ENCODE measurements at regions not wholly inside any gene's neighbourhood (a gene's known extent, or its start where the extent isn't known, plus 50 kb on each side); places are given as distances from the start of the nearest gene placed in this dataset.

GRCh38 chr11:11743216-11743615 lies 98.6 kb upstream of the USP47 start:
- Histone ChIP-seq H3K4me1 (ENCODE audit: control insufficient read depth in 2 of 2, insufficient read depth in 2 of 2, low read length in 1 of 2) (no peaks in the 10 kb centered on the region), H3K27ac (ENCODE audit: low read depth in 2 of 2, low read length in 1 of 2) (no peak overlapping the region), H3K4me3 (ENCODE audit: low read depth in 1 of 2, low read length in 2 of 2) (no peak overlapping the region), H3K9me3 (ENCODE audit: control insufficient read depth in 2 of 2, insufficient read depth in 1 of 2, low read depth in 1 of 2, low read length in 1 of 2) (no peaks in the 10 kb centered on the region), H3K27me3 (ENCODE audit: control insufficient read depth in 1 of 2, insufficient read depth in 2 of 2, low read length in 2 of 2) (no peaks in the 10 kb centered on the region), H3K36me3 (ENCODE audit: control insufficient read depth in 2 of 2, insufficient read depth in 2 of 2, low read length in 1 of 2) (no peaks in the 10 kb centered on the region)
- 96% methylated on average over 3 of the region's 3 CpGs for WGBS, 2 donors

- Histone ChIP-seq H3K27me3 (ENCODE audit: control insufficient read depth in 1 of 2, insufficient read depth in 2 of 2, low read length in 2 of 2) (no peaks in the 10 kb centered on the region), H3K9me3 (ENCODE audit: control insufficient read depth in 2 of 2, insufficient read depth in 1 of 2, low read depth in 1 of 2, low read length in 1 of 2) (no peaks in the 10 kb centered on the region), H3K36me3 (ENCODE audit: control insufficient read depth in 2 of 2, insufficient read depth in 2 of 2, low read length in 1 of 2) (no peaks in the 10 kb centered on the region), H3K4me3 (ENCODE audit: low read depth in 1 of 2, low read length in 2 of 2) (no peak overlapping the region), H3K27ac (ENCODE audit: low read depth in 2 of 2, low read length in 1 of 2) (no peak overlapping the region), H3K4me1 (ENCODE audit: control insufficient read depth in 2 of 2, insufficient read depth in 2 of 2, low read length in 1 of 2) (no peaks in the 10 kb centered on the region)
- 91 to 95% methylated on average over 5 of the region's 5 CpGs for WGBS, 2 donors
These were observed 99.3 kb upstream of the USP47 start for GRCh38 chr11:11742486-11742885.

- H3K9me3 ChIP-seq (ENCODE audit: control insufficient read depth in 2 of 2, insufficient read depth in 1 of 2, low read depth in 1 of 2, low read length in 1 of 2) = no peaks in the 10 kb centered on the region
- WGBS, 2 donors = 53 to 63% methylated on average over 1 of the region's 1 CpG
- H3K27me3 ChIP-seq (ENCODE audit: control insufficient read depth in 1 of 2, insufficient read depth in 2 of 2, low read length in 2 of 2) = no peaks in the 10 kb centered on the region
- no peaks in the 10 kb centered on the region for H3K4me1 ChIP-seq (ENCODE audit: control insufficient read depth in 2 of 2, insufficient read depth in 2 of 2, low read length in 1 of 2)
- H3K27ac ChIP-seq (ENCODE audit: low read depth in 2 of 2, low read length in 1 of 2) = no peak overlapping the region
- no peaks in the 10 kb centered on the region for H3K36me3 ChIP-seq (ENCODE audit: control insufficient read depth in 2 of 2, insufficient read depth in 2 of 2, low read length in 1 of 2)
- no peak overlapping the region for H3K4me3 ChIP-seq (ENCODE audit: low read depth in 1 of 2, low read length in 2 of 2)
These were observed 100.9 kb upstream of the USP47 start for GRCh38 chr11:11740836-11741235.

DNA sequence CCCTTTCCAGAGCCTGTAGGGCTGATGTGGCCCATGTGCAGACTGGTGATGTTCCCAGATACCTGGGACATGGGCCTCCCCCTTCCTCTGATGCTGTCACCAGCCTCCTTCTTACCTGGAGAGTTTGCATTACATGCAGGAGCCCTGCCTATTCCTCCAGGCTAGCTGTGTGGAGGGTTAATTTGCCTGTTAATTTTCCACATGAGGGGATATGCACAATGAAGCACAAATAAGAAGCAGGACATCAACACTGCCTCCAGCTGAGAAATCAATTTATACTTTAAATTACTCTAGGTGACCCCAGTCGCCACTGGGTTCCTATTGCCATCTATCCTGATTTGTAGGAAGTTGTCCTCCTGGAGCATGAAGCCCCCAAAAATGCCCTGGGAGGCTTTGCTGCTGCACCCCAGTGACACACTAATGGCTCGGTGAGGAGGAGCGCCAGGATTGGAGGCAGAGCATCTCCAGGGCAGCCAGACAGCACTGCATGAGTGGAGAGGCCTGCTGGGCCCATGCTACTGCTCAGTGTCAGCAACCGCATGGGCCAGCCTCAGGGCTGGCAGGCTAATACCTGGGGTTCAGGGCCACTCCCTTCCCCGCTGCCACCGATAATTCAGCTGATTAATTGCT lies 101.6 kb upstream of the USP47 start:
- no peak overlapping the region for H3K4me3 ChIP-seq (ENCODE audit: low read depth in 1 of 2, low read length in 2 of 2)
- 66 to 77% methylated on average over 6 of the region's 6 CpGs for WGBS, 2 donors
- no peak overlapping the region for H3K27ac ChIP-seq (ENCODE audit: low read depth in 2 of 2, low read length in 1 of 2)
- H3K9me3 ChIP-seq (ENCODE audit: control insufficient read depth in 2 of 2, insufficient read depth in 1 of 2, low read depth in 1 of 2, low read length in 1 of 2) = no peaks in the 10 kb centered on the region
- H3K27me3 ChIP-seq (ENCODE audit: control insufficient read depth in 1 of 2, insufficient read depth in 2 of 2, low read length in 2 of 2) = no peaks in the 10 kb centered on the region
- H3K4me1 ChIP-seq (ENCODE audit: control insufficient read depth in 2 of 2, insufficient read depth in 2 of 2, low read length in 1 of 2) = no peaks in the 10 kb centered on the region
- H3K36me3 ChIP-seq (ENCODE audit: control insufficient read depth in 2 of 2, insufficient read depth in 2 of 2, low read length in 1 of 2) = no peaks in the 10 kb centered on the region

GRCh38 chr11:11738370-11738769 lies 103.4 kb upstream of the USP47 start:
- Histone ChIP-seq H3K27ac (ENCODE audit: low read depth in 2 of 2, low read length in 1 of 2) (no peak overlapping the region), H3K27me3 (ENCODE audit: control insufficient read depth in 1 of 2, insufficient read depth in 2 of 2, low read length in 2 of 2) (no peaks in the 10 kb centered on the region), H3K4me1 (ENCODE audit: control insufficient read depth in 2 of 2, insufficient read depth in 2 of 2, low read length in 1 of 2) (no peaks in the 10 kb centered on the region), H3K4me3 (ENCODE audit: low read depth in 1 of 2, low read length in 2 of 2) (no peak overlapping the region), H3K9me3 (ENCODE audit: control insufficient read depth in 2 of 2, insufficient read depth in 1 of 2, low read depth in 1 of 2, low read length in 1 of 2) (no peaks in the 10 kb centered on the region), H3K36me3 (ENCODE audit: control insufficient read depth in 2 of 2, insufficient read depth in 2 of 2, low read length in 1 of 2) (no peaks in the 10 kb centered on the region)
- WGBS, 2 donors = 86 to 97% methylated on average over 2 of the region's 2 CpGs

GRCh38 chr11:11735586-11735985 lies 106.2 kb upstream of the USP47 start:
- WGBS, 2 donors = 78 to 81% methylated on average over 5 of the region's 5 CpGs
- Histone ChIP-seq H3K4me1 (ENCODE audit: control insufficient read depth in 2 of 2, insufficient read depth in 2 of 2, low read length in 1 of 2) (peaks cover 0 to 2% of the 10 kb centered on the region in 2 donors), H3K27ac (ENCODE audit: low read depth in 2 of 2, low read length in 1 of 2) (no peak overlapping the region), H3K27me3 (ENCODE audit: control insufficient read depth in 1 of 2, insufficient read depth in 2 of 2, low read length in 2 of 2) (no peaks in the 10 kb centered on the region), H3K36me3 (ENCODE audit: control insufficient read depth in 2 of 2, insufficient read depth in 2 of 2, low read length in 1 of 2) (no peaks in the 10 kb centered on the region), H3K4me3 (ENCODE audit: low read depth in 1 of 2, low read length in 2 of 2) (no peak overlapping the region), H3K9me3 (ENCODE audit: control insufficient read depth in 2 of 2, insufficient read depth in 1 of 2, low read depth in 1 of 2, low read length in 1 of 2) (no peaks in the 10 kb centered on the region)

- Histone ChIP-seq H3K27ac (ENCODE audit: low read depth in 2 of 2, low read length in 1 of 2) (no peak overlapping the region), H3K4me1 (ENCODE audit: control insufficient read depth in 2 of 2, insufficient read depth in 2 of 2, low read length in 1 of 2) (peaks cover 0 to 2% of the 10 kb centered on the region in 2 donors), H3K9me3 (ENCODE audit: control insufficient read depth in 2 of 2, insufficient read depth in 1 of 2, low read depth in 1 of 2, low read length in 1 of 2) (no peaks in the 10 kb centered on the region), H3K27me3 (ENCODE audit: control insufficient read depth in 1 of 2, insufficient read depth in 2 of 2, low read length in 2 of 2) (no peaks in the 10 kb centered on the region), H3K4me3 (ENCODE audit: low read depth in 1 of 2, low read length in 2 of 2) (no peak overlapping the region), H3K36me3 (ENCODE audit: control insufficient read depth in 2 of 2, insufficient read depth in 2 of 2, low read length in 1 of 2) (no peaks in the 10 kb centered on the region)
- 85 to 88% methylated on average over 8 of the region's 8 CpGs for WGBS, 2 donors
These were observed 108.5 kb upstream of the USP47 start for GRCh38 chr11:11733246-11733747.

- 92 to 94% methylated on average over 3 of the region's 3 CpGs for WGBS, 2 donors
- no peaks in the 10 kb centered on the region for H3K27me3 ChIP-seq (ENCODE audit: control insufficient read depth in 1 of 2, insufficient read depth in 2 of 2, low read length in 2 of 2)
- no peak overlapping the region for H3K4me3 ChIP-seq (ENCODE audit: low read depth in 1 of 2, low read length in 2 of 2)
- H3K9me3 ChIP-seq (ENCODE audit: control insufficient read depth in 2 of 2, insufficient read depth in 1 of 2, low read depth in 1 of 2, low read length in 1 of 2) = no peaks in the 10 kb centered on the region
- H3K36me3 ChIP-seq (ENCODE audit: control insufficient read depth in 2 of 2, insufficient read depth in 2 of 2, low read length in 1 of 2) = no peaks in the 10 kb centered on the region
- H3K27ac ChIP-seq (ENCODE audit: low read depth in 2 of 2, low read length in 1 of 2) = no peak overlapping the region
- peaks cover 0 to 2% of the 10 kb centered on the region in 2 donors for H3K4me1 ChIP-seq (ENCODE audit: control insufficient read depth in 2 of 2, insufficient read depth in 2 of 2, low read length in 1 of 2)
These were observed 109.7 kb upstream of the USP47 start for GRCh38 chr11:11732116-11732515.

DNA sequence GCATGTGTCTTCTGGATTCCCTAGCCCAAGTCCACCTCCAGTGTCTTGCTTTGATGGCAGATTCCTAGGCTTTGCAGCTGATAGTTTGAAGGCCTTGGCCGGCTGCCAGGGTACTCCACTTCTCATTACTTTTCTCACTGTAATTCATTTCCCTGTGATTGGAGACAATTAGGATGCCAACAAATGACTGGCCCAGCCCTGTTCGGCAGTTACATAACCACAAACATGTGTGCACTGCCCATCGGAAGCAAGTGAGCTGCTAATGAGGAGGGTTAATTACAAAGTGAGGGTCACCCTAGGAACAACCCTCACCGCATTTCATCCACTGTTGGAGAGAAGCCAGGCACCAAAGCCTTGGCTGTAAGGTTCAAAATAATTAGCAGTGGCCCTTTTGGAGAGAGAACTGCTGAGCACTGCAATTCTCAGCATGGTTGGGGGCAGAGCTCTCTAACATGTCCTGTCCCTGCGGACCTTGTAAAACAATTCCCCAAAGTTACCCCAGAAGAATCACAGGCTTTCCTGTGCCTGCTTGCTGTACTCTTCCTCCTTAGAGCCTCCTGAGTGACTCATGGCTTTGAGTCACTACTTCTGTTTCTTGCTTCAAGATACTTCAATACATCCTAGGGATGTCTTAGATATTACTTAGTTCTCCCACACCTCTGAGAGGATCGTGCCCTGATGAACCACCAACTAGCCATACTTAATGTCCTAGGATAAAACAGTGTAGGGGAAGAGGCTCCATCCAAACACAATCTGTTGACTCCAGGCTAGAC lies 109.7 kb upstream of the GALNT18 start:
- 41% methylated on average over 6 of the region's 6 CpGs for WGBS, 2 donors
- H3K27me3 ChIP-seq (ENCODE audit: control insufficient read depth in 1 of 2, insufficient read depth in 2 of 2, low read length in 2 of 2) = no peaks in the 10 kb centered on the region

GRCh38 chr11:11728386-11728785 lies 106.6 kb upstream of the GALNT18 start:
- Histone ChIP-seq H3K4me3 (ENCODE audit: low read depth in 1 of 2, low read length in 2 of 2) (no peak overlapping the region), H3K4me1 (ENCODE audit: control insufficient read depth in 2 of 2, insufficient read depth in 2 of 2, low read length in 1 of 2) (peaks cover 0 to 2% of the 10 kb centered on the region in 2 donors), H3K27me3 (ENCODE audit: control insufficient read depth in 1 of 2, insufficient read depth in 2 of 2, low read length in 2 of 2) (no peaks in the 10 kb centered on the region), H3K36me3 (ENCODE audit: control insufficient read depth in 2 of 2, insufficient read depth in 2 of 2, low read length in 1 of 2) (no peaks in the 10 kb centered on the region), H3K9me3 (ENCODE audit: control insufficient read depth in 2 of 2, insufficient read depth in 1 of 2, low read depth in 1 of 2, low read length in 1 of 2) (no peaks in the 10 kb centered on the region), H3K27ac (ENCODE audit: low read depth in 2 of 2, low read length in 1 of 2) (no peak overlapping the region)
- WGBS, 2 donors = 94 to 98% methylated on average over 2 of the region's 2 CpGs

More for the DNA sequence above, 109.7 kb upstream of the GALNT18 start:
- peaks cover 0 to 2% of the 10 kb centered on the region in 2 donors for H3K4me1 ChIP-seq (ENCODE audit: control insufficient read depth in 2 of 2, insufficient read depth in 2 of 2, low read length in 1 of 2)
- H3K36me3 ChIP-seq (ENCODE audit: control insufficient read depth in 2 of 2, insufficient read depth in 2 of 2, low read length in 1 of 2) = no peaks in the 10 kb centered on the region
- H3K9me3 ChIP-seq (ENCODE audit: control insufficient read depth in 2 of 2, insufficient read depth in 1 of 2, low read depth in 1 of 2, low read length in 1 of 2) = no peaks in the 10 kb centered on the region
- H3K4me3 ChIP-seq (ENCODE audit: low read depth in 1 of 2, low read length in 2 of 2) = no peak overlapping the region
- H3K27ac ChIP-seq (ENCODE audit: low read depth in 2 of 2, low read length in 1 of 2) = no peak overlapping the region

All from esophagus (tissue), 2 donors.